Natural killer cell (primary cell): ENCODE measurements at regions not wholly inside any gene's neighbourhood (a gene's known extent, or its start where the extent isn't known, plus 50 kb on each side); places are given as distances from the start of the nearest gene placed in this dataset.

Experiments
- ATAC-seq, 3 donors: fragments of 150-1000 bp in 2 of 3; fragments of 200-7000 bp in 1 of 3; cut with Tn5 transposase; 1 replicate in 1 of 3; 2 replicates in 2 of 3; pipeline ENCODE4 v1.10.0; 2021; ENCODE audit warnings: mild to moderate bottlenecking in 2 of 3, moderate library complexity in 2 of 3
- DNase-seq, 2 donors: peaks; one replicate each; pipeline versions ENCODE4 v3.0.0 to v3.0.0-alpha.2; 2013 to 2021; ENCODE audit warnings: mixed read lengths in 1 of 2
- H3K27ac ChIP-seq: one replicate; pipeline ENCODE4 v1.5.1; 2013; ENCODE audit warnings: mild to moderate bottlenecking, low read length
- H3K27me3 ChIP-seq: one replicate; pipeline ENCODE4 v1.6.1; 2013; ENCODE audit warnings: low read length; ENCODE audit not compliant: control insufficient read depth, insufficient read depth
- H3K36me3 ChIP-seq: one replicate; pipeline ENCODE4 v1.6.1; 2013; ENCODE audit warnings: low read length; ENCODE audit not compliant: control insufficient read depth, insufficient read depth
- H3K4me1 ChIP-seq: one replicate; pipeline ENCODE4 v1.6.1; 2013; ENCODE audit warnings: low read length; ENCODE audit not compliant: control insufficient read depth, insufficient read depth
- H3K4me3 ChIP-seq: one replicate; pipeline ENCODE4 v1.5.1; 2013; ENCODE audit warnings: low read length
- H3K9me3 ChIP-seq: one replicate; pipeline ENCODE4 v1.6.1; 2013; ENCODE audit warnings: low read length; ENCODE audit not compliant: control insufficient read depth, insufficient read depth
- H3K27ac Mint-ChIP-seq, 2 donors: one replicate each; pipeline ENCODE4 v1.8.0; 2022; ENCODE audit warnings: mild to moderate bottlenecking in 2 of 2, mixed read lengths in 2 of 2, moderate library complexity in 1 of 2
- H3K27me3 Mint-ChIP-seq, 2 donors: one replicate each; pipeline ENCODE4 v1.8.0; 2022; ENCODE audit warnings: low read depth in 2 of 2, mixed read lengths in 2 of 2
- H3K36me3 Mint-ChIP-seq: one replicate; pipeline ENCODE4 v1.8.0; 2022; ENCODE audit warnings: mixed read lengths
- H3K4me1 Mint-ChIP-seq, 2 donors: one replicate each; pipeline ENCODE4 v1.8.0; 2022; ENCODE audit warnings: mixed read lengths in 2 of 2
- H3K4me3 Mint-ChIP-seq: one replicate; pipeline ENCODE4 v1.8.0; 2022; ENCODE audit warnings: mild to moderate bottlenecking, moderate library complexity, mixed read lengths
- H3K9me3 Mint-ChIP-seq, 2 donors: one replicate each; pipeline ENCODE4 v1.8.0; 2022; ENCODE audit warnings: mixed read lengths in 2 of 2
- CTCF ChIP-seq: fragments of 200-600 bp; IDR thresholded peaks from one replicate; pipeline ENCODE4 v1.8.0; 2022; ENCODE audit warnings: antibody characterized with exemption
- WGBS: methylation state at CpG from one replicate; pipeline ENCODE4 v1.1.7; 2013; ENCODE audit warnings: missing lambda C conversion rate; ENCODE audit not compliant: insufficient coverage; 5-methylcytosine and 5-hydroxymethylcytosine counted together
- intact Hi-C: fragments of 100-400 bp; cut with micrococcal nuclease; formaldehyde crosslinking; loops from one replicate; pipeline ENCODE4 v1.14.2; 2022

DNA sequence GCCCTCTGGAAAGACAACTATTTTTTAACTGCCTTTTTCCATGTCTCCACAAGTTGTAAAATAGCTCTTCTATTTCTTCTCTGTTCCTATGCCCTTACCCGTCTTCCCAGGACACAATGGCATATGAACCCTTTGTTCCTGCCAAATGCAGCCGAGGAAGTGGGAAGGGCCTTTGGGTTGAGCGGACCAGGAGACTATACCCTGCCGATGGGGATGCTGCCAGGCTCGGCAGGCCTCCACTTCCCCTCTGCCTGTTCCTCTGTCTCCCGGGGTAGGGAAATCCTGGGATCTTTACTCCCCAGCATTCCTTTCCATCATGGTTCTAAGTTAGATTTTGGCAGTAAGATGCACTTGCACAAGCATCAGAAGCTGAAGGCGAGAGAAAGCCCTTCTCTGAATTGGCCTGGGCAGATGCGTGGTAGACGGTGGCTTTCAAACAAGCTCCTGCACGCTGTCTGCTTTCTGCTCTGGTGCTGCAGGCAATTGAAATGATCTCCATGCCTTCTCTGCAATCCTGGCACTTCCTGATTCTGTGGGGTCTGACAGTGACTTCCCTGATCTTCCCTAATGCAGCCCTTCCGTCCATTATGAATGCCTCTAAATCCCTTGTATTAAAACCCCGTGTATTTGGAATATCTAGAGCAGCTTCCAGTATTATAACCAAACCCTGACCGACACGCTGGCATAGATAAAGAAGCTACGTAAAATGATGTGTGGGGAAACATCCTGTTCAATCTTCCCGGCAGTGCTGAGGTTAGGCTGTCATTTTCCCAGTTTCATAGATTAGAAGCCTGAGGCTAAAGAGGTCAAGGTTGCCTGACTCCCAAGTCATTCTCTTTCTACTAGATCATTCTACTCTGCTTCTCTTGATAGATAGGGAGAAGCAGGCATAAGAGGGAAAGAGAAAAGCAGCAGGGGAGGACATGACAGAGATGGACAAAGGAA, 69.8 kb downstream of the MCFD2 start:
- Histone ChIP-seq H3K27me3 (no peaks in the 10 kb centered on the region), H3K4me1 (no peaks in the 10 kb centered on the region), H3K36me3 (no peaks in the 10 kb centered on the region), H3K27ac (no peak overlapping the region), H3K9me3 (no peaks in the 10 kb centered on the region), H3K4me3 (no peak overlapping the region)
- no peak for ATAC-seq
- Mint-ChIP-seq H3K9me3 (no peaks in the 10 kb centered on the region), H3K36me3 (no peaks in the 10 kb centered on the region), H3K4me3 (no peak overlapping the region), H3K4me1 (peaks cover 5% of the 10 kb centered on the region in 2 donors), H3K27me3 (peaks cover 2 to 23% of the 10 kb centered on the region in 2 donors), H3K27ac (no peak overlapping the region)
- intact Hi-C loops: no loop called here
- DNase-seq: no peak
- no peak for TF ChIP-seq CTCF
- 85% methylated on average over 16 of the region's 16 CpGs for WGBS

DNA sequence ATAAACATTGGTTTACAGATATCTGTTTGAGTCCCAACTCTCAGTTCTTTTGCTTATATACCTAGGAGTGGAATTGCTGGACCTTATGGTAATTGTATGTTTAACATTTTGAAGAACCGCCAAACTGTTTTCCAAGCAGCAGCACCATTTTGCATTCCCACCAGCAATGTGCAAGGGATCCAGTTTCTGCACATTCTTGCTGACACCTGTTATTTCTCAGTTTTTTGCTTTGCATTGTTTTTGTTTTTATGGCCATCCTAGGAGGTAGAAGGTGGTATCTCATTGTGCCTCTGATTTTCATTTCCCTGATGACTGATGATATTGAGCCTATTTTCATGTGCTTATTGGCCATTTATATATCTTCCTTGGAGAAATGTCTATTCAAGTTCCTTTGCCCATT, 71.2 kb downstream of the MCFD2 start:
- no peaks in the 10 kb centered on the region for H3K9me3 Mint-ChIP-seq
- Histone ChIP-seq H3K27me3 (no peaks in the 10 kb centered on the region), H3K4me1 (no peaks in the 10 kb centered on the region), H3K36me3 (no peaks in the 10 kb centered on the region), H3K27ac (no peak overlapping the region), H3K4me3 (no peak overlapping the region), H3K9me3 (no peaks in the 10 kb centered on the region)
- H3K4me3 Mint-ChIP-seq: no peak overlapping the region
- intact Hi-C loops: no loop called here
- H3K36me3 Mint-ChIP-seq: no peaks in the 10 kb centered on the region
- TF ChIP-seq CTCF: no peak
- H3K27ac Mint-ChIP-seq: no peak overlapping the region
- ATAC-seq (no peak), DNase-seq (no peak)
- peaks cover 5% of the 10 kb centered on the region in 2 donors for H3K4me1 Mint-ChIP-seq
- peaks cover 2 to 23% of the 10 kb centered on the region in 2 donors for H3K27me3 Mint-ChIP-seq
- 100% methylated on average over 1 of the region's 1 CpG for WGBS

DNA sequence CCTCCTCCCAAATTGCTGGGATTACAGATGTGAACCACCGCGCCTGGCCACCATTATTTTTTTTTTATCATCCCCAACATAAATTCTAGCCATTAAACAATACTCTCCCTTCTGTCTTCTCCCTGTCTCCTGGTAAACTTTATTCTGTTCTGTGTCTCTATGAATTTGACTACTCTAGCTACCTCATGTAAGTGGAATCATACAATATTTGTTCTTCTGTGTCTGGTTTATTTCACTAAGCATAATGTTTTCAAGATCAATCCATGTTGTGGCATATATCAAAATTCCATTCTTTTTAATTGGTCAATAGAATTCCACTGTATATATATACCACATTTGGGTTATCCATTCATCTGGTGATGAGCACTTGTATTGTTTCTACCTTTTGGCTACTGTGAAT, 71.6 kb downstream of the MCFD2 start:
- Mint-ChIP-seq H3K27me3 (peaks cover 2 to 23% of the 10 kb centered on the region in 2 donors), H3K9me3 (no peaks in the 10 kb centered on the region), H3K27ac (no peak overlapping the region), H3K4me1 (peaks cover 5% of the 10 kb centered on the region in 2 donors), H3K4me3 (no peak overlapping the region), H3K36me3 (no peaks in the 10 kb centered on the region)
- H3K4me3 ChIP-seq: no peak overlapping the region
- TF ChIP-seq CTCF: no peak
- H3K9me3 ChIP-seq: no peaks in the 10 kb centered on the region
- intact Hi-C loops: no loop called here
- no peaks in the 10 kb centered on the region for H3K27me3 ChIP-seq
- H3K27ac ChIP-seq: no peak overlapping the region
- WGBS: 77% methylated on average over 2 of the region's 2 CpGs
- no peak for DNase-seq
- no peak for ATAC-seq
- no peaks in the 10 kb centered on the region for H3K4me1 ChIP-seq
- no peaks in the 10 kb centered on the region for H3K36me3 ChIP-seq

DNA sequence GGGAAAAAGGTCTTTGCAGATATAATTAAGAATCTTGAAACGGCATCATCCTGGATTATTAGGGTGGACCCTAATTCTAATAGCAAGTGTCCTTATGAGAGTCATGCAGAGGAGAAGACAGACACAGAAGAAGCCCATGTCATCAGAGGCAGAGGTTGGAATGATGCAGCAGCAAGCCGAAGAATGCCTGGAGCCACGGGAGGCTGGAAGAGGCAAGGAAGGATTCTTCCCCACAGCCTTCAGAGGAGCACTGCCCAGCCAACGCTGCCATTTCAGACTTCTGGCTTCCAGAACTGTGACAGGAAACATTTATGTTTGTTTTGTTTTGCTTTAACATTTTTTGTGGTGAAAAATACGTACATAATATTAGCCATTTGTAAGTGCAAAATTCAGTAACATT, 72.3 kb downstream of the MCFD2 start:
- Histone ChIP-seq H3K36me3 (no peaks in the 10 kb centered on the region), H3K9me3 (no peaks in the 10 kb centered on the region), H3K4me3 (no peak overlapping the region), H3K4me1 (no peaks in the 10 kb centered on the region), H3K27ac (no peak overlapping the region), H3K27me3 (no peaks in the 10 kb centered on the region)
- intact Hi-C loops: no loop called here
- Mint-ChIP-seq H3K27me3 (peaks cover 2 to 20% of the 10 kb centered on the region in 2 donors), H3K4me3 (no peak overlapping the region), H3K27ac (no peak overlapping the region), H3K36me3 (no peaks in the 10 kb centered on the region), H3K9me3 (no peaks in the 10 kb centered on the region), H3K4me1 (peaks cover 5% of the 10 kb centered on the region in 2 donors)
- no peak for TF ChIP-seq CTCF
- WGBS: 85% methylated on average over 4 of the region's 5 CpGs
- ATAC-seq: no peak
- DNase-seq: no peak
